ENCODE measurements at regions not wholly inside any gene's neighbourhood (a gene's known extent, or its start where the extent isn't known, plus 50 kb on each side); places are given as distances from the start of the nearest gene placed in this dataset.

- TF ChIP-seq POLR2A (IDR thresholded peaks at IDR 0.05) (no peak), CTCF (IDR thresholded peaks at IDR 0.05) (no peak)
Measured at GRCh38 chr6:145017051-145017450, 718.3 kb downstream of the EPM2A start.

Data from Peyer's patch (tissue), 4 donors.